ENCODE measurements at regions not wholly inside any gene's neighbourhood (a gene's known extent, or its start where the extent isn't known, plus 50 kb on each side); places are given as distances from the start of the nearest gene placed in this dataset.

- DNase-seq (ENCODE audit: low read depth) = no peak
- no peak overlapping the region for H3K4me3 ChIP-seq (ENCODE audit: low read depth, low read length)
- TF ChIP-seq, protein P1, sequence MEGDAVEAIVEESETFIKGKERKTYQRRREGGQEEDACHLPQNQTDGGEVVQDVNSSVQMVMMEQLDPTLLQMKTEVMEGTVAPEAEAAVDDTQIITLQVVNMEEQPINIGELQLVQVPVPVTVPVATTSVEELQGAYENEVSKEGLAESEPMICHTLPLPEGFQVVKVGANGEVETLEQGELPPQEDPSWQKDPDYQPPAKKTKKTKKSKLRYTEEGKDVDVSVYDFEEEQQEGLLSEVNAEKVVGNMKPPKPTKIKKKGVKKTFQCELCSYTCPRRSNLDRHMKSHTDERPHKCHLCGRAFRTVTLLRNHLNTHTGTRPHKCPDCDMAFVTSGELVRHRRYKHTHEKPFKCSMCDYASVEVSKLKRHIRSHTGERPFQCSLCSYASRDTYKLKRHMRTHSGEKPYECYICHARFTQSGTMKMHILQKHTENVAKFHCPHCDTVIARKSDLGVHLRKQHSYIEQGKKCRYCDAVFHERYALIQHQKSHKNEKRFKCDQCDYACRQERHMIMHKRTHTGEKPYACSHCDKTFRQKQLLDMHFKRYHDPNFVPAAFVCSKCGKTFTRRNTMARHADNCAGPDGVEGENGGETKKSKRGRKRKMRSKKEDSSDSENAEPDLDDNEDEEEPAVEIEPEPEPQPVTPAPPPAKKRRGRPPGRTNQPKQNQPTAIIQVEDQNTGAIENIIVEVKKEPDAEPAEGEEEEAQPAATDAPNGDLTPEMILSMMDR (IDR thresholded peaks at IDR 0.05; ENCODE audit: insufficient read depth, low read length) = no peak
Observed at GRCh38 chr3:5473471-5473870, 286.0 kb downstream of the EDEM1 start.

- H3K4me3 ChIP-seq (ENCODE audit: low read depth, low read length) = no peak overlapping the region
- TF ChIP-seq, protein P1 (IDR thresholded peaks at IDR 0.05; ENCODE audit: insufficient read depth, low read length) = no peak
- DNase-seq (ENCODE audit: low read depth) = no peak
Observed at GRCh38 chr3:5476403-5476802, 288.9 kb downstream of the EDEM1 start.

DNA sequence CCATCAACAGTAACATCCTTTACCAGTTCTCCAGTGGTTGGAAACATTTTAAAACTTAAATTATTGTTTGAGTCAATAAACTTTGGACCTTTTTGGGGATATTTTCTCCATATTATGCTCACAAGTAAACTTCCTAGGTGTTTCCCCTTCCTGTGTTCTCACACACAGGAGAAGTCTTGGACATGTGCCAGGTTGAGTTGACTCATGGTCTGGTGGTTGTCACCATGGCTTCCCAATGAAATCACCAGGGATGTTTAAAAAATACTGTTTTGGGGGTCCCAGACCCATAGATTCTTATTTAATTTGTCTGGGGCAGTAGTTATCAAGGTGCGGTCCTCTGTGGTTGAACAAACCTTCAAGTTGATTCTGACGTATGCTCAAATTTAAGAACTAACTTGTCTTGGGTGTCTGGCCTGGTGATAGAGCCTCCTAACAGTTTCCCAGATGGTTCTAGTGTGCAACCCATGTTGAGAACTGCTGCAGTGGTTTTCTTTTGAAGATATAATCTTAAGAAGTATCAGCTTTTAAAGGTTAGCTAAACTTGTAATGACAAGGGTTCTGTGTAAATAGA is 291.8 kb downstream of the EDEM1 start:
- peak; percentile 0 for DNase-seq (ENCODE audit: low read depth)
- TF ChIP-seq, protein P1 (IDR thresholded peaks at IDR 0.05; ENCODE audit: insufficient read depth, low read length) = no peak
- H3K4me3 ChIP-seq (ENCODE audit: low read depth, low read length) = no peak overlapping the region

- H3K4me3 ChIP-seq (ENCODE audit: low read depth, low read length) = no peak overlapping the region
- TF ChIP-seq, protein P1 (IDR thresholded peaks at IDR 0.05; ENCODE audit: insufficient read depth, low read length) = no peak
- DNase-seq (ENCODE audit: low read depth) = no peak
Observed at GRCh38 chr3:5480190-5480589, 292.7 kb downstream of the EDEM1 start.

DNA sequence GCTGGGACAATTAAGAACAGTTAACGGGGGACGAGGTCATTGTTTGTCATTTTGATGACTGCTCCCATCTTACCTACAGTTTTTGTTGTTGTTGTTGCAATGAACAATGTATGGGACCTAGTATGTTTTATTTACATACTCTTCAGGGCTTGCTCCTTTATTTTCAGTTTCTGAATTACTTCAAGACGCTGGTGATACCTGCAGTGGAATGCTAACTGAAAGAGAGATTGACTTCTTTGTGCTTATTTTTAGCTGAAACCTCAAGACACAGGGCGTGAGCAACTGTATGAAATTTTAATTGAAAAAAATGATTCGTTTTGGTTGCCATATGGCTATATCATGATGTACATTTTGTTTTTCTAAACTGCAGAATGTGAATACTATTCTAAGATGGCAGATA is 297.9 kb downstream of the EDEM1 start:
- no peak overlapping the region for H3K4me3 ChIP-seq (ENCODE audit: low read depth, low read length)
- no peak for DNase-seq (ENCODE audit: low read depth)
- TF ChIP-seq, protein P1 (IDR thresholded peaks at IDR 0.05; ENCODE audit: insufficient read depth, low read length) = no peak

DNA sequence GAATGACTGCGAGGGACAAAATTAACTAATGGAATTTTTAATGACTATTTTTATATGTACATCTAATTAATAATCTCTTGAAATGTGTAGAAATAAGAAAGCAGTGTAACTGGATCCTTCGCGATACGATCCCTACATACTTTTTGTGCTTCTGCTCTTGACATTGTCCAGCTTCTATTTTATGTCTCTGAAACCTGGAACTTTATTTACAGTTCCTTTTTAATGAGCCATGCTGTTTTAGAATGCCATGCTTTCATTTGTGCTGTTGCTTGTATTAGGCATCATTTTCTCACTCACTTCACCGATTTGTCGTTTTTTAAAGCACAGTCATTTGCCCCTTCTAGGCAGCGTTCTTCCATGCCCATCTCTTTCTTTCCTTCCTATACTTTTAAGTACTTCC is 301.3 kb downstream of the EDEM1 start:
- TF ChIP-seq, protein P1 (IDR thresholded peaks at IDR 0.05; ENCODE audit: insufficient read depth, low read length) = no peak
- no peak for DNase-seq (ENCODE audit: low read depth)
- H3K4me3 ChIP-seq (ENCODE audit: low read depth, low read length) = no peak overlapping the region

- TF ChIP-seq, protein P1 (IDR thresholded peaks at IDR 0.05; ENCODE audit: insufficient read depth, low read length) = no peak
- H3K4me3 ChIP-seq (ENCODE audit: low read depth, low read length) = no peak overlapping the region
Observed at GRCh38 chr3:5489536-5489935, 302.0 kb downstream of the EDEM1 start.

More at GRCh38 chr3:5489536-5489935, 302.0 kb downstream of the EDEM1 start:
- no peak for DNase-seq (ENCODE audit: low read depth)
